ENCODE measurements at regions not wholly inside any gene's neighbourhood (a gene's known extent, or its start where the extent isn't known, plus 50 kb on each side); places are given as distances from the start of the nearest gene placed in this dataset.

- no peak for TF ChIP-seq CTCF (conservative IDR thresholded peaks at IDR 0.05)
- H2BK12ac ChIP-seq (ENCODE audit: insufficient read length, low read depth, low read length) = no peak overlapping the region
- Mint-ChIP-seq H3K27ac (no peak overlapping the region), H3K9me3 (peaks cover 14 to 17% of the 10 kb centered on the region in 2 experiments; a peak in 4 of 5 replicates), H3K4me3 (no peak overlapping the region), H3K27me3 (ENCODE audit: low read depth) (no peaks in the 10 kb centered on the region; the same call in 1 of the 2 replicates), H3K36me3 (ENCODE audit: insufficient read depth in 1 of 3, low read depth in 3 of 3) (peaks cover 6 to 20% (median 8%) of the 10 kb centered on the region in 3 experiments; a peak in 6 of 7 replicates), H3K4me1 (peaks cover 0 to 4% of the 10 kb centered on the region in 2 experiments; a peak in 2 of 4 replicates)
- H2BK120ac ChIP-seq (ENCODE audit: low read depth, low read length, poor library complexity, severe bottlenecking) = no peak overlapping the region
- no peaks in the 10 kb centered on the region for H3K23me2 ChIP-seq (ENCODE audit: insufficient read length, low read depth, low read length, poor library complexity, severe bottlenecking)
- H4K91ac ChIP-seq (ENCODE audit: insufficient read length, low read depth, low read length) = no peak overlapping the region
- H3K14ac ChIP-seq (ENCODE audit: insufficient read depth, low read length) = no peak overlapping the region
- no CpG with 5 or more reads among the region's 5 CpGs for WGBS (ENCODE audit: extremely low coverage, insufficient read length, low lambda C conversion rate)
- no peaks in the 10 kb centered on the region for H3K27me3 ChIP-seq (ENCODE audit: insufficient read depth, low read length)
- H3T11ph ChIP-seq (ENCODE audit: low read length) = no peak overlapping the region
- no peaks in the 10 kb centered on the region for H3K9me3 ChIP-seq (ENCODE audit: control insufficient read depth, low read depth, low read length)
- no peak overlapping the region for H3K18ac ChIP-seq (ENCODE audit: insufficient read length, low read depth, low read length)
- DNase-seq = no peak
- no peak overlapping the region for H2BK20ac ChIP-seq (ENCODE audit: low read depth, low read length, poor library complexity, severe bottlenecking)
- no peak overlapping the region for H3K27ac ChIP-seq (ENCODE audit: insufficient read length, low read depth, low read length)
- H2BK15ac ChIP-seq (ENCODE audit: low read depth, low read length) = no peak overlapping the region
- no peak overlapping the region for H2AFZ ChIP-seq (ENCODE audit: low read length)
- no peak overlapping the region for H3K4ac ChIP-seq (ENCODE audit: low read depth, low read length)
- no peak overlapping the region for H3K56ac ChIP-seq (ENCODE audit: insufficient read length, low read depth, low read length)
- no peak overlapping the region for H4K5ac ChIP-seq (ENCODE audit: insufficient read length, low read depth, low read length)
- H3K79me1 ChIP-seq (ENCODE audit: insufficient read depth, low read depth, low read length, poor library complexity, severe bottlenecking) = no peaks in the 10 kb centered on the region
- no peak overlapping the region for H2BK5ac ChIP-seq (ENCODE audit: insufficient read length, low read length)
- H3K4me2 ChIP-seq (ENCODE audit: insufficient read depth, insufficient read length, low read length) = no peak overlapping the region
- H3K4me1 ChIP-seq (ENCODE audit: insufficient read depth, low read length) = no peaks in the 10 kb centered on the region
- H3K23ac ChIP-seq (ENCODE audit: insufficient read length, low read depth, low read length) = no peak overlapping the region
- no peak overlapping the region for H4K8ac ChIP-seq (replicated peaks; ENCODE audit: insufficient read length, low read depth, low read length)
- no peaks in the 10 kb centered on the region for H4K20me1 ChIP-seq (ENCODE audit: control insufficient read depth, insufficient read depth, insufficient read length)
- H2AK5ac ChIP-seq (ENCODE audit: insufficient read length, low read length) = no peak overlapping the region
- no peak overlapping the region for H3K9ac ChIP-seq (ENCODE audit: extremely low read depth, insufficient read length, low read length)
- no peaks in the 10 kb centered on the region for H3K79me2 ChIP-seq (ENCODE audit: insufficient read depth, low read length)
Measured at GRCh38 chr4:14018191-14018853, 390.8 kb upstream of the BOD1L1 start.

All from H9 (cell line).